ENCODE measurements at regions not wholly inside any gene's neighbourhood (a gene's known extent, or its start where the extent isn't known, plus 50 kb on each side); places are given as distances from the start of the nearest gene placed in this dataset.
"Not testable (repeated sequence)": the region's sequence is repeated elsewhere in the genome, so short reads cannot be mapped to it uniquely, and the experiment has no call there.

DNA sequence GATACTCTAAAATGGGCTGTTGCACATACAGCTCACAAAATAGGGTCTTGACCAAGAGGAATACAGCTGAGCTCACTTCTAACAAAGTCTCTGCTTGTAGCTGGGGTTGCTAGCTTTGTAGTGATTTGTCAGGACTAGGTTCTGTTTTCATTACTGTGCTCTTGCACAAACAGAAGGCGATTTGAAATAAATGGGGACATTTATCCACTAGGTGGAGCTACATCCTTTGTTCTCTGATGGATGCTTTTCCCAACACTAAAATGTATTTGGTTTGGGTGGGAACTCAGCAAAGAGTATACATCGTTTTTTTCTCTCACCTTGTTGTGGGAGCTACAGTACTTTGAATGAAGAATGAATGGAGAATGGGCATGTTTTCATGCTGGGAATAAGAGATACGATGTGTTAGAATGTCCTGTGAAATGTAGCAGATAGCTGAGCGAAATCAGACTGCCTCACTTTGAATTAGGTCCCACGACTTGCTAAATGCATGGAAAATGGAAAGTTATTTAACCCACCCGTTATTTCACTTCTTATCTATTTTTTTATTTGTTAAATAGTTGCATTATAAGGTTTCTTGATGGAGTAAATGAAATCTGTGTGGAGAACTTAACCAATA is 494.7 kb upstream of the MAP3K7 start:
- ATAC-seq (no peak), DNase-seq (ENCODE audit: low spot score) (no peak)
- no peak overlapping the region for H3K27ac Mint-ChIP-seq

DNA sequence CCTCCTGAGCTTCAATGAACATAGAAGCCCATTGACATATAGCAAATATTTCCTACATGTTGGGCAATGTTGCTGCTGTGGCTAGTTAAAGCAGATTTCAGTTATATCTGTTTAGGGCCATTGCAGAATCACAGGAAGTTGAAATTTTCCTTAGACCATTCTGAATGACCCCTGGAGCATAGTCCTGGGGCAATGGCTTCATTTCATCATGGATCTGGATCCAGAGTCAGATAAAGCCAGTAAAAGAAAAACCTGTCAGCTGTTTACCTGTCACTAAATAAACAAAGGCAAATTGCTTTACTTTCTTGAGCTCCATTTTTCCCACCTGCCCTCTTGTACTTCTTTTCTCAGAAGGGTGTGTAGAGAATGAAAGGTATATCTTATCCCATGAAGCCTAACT is 494.0 kb upstream of the MAP3K7 start:
- Mint-ChIP-seq H3K9me3 (no peaks in the 10 kb centered on the region), H3K4me1 (ENCODE audit: low read depth in 2 of 2) (no peaks in the 10 kb centered on the region), H3K36me3 (no peaks in the 10 kb centered on the region), H3K4me3 (no peak overlapping the region), H3K27me3 (no peaks in the 10 kb centered on the region), H3K27ac (no peak overlapping the region)
- DNase-seq (ENCODE audit: low spot score) (no peak), ATAC-seq (no peak)

More for the DNA sequence above, 494.7 kb upstream of the MAP3K7 start:
- H3K9me3 Mint-ChIP-seq: no peaks in the 10 kb centered on the region
- H3K4me3 Mint-ChIP-seq: no peak overlapping the region
- no peaks in the 10 kb centered on the region for H3K27me3 Mint-ChIP-seq
- H3K36me3 Mint-ChIP-seq: no peaks in the 10 kb centered on the region
- no peaks in the 10 kb centered on the region for H3K4me1 Mint-ChIP-seq (ENCODE audit: low read depth in 2 of 2)

DNA sequence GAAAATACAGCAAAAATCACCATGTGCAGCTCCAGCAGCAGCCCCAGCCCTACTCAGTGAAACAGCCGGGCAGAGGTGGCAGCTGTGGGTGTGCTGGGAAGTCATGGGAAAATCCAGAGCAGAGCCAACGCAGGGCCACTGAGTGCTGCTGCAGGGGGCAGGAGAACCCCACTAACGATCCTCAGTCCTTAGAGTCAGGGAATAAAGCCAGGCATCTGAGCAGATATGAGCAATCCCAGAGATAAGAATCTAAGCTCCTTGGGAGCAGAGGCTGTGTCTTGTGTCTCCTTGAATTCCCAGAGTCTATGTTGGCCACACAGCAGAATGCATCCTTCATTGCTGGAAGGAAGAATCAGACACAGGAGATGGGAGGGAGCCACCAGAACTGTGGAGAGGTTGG is 493.1 kb upstream of the MAP3K7 start:
- H3K4me1 Mint-ChIP-seq (ENCODE audit: low read depth in 2 of 2): no peaks in the 10 kb centered on the region
- H3K27me3 Mint-ChIP-seq: no peaks in the 10 kb centered on the region
- no peaks in the 10 kb centered on the region for H3K36me3 Mint-ChIP-seq
- no peak overlapping the region for H3K4me3 Mint-ChIP-seq
- DNase-seq (ENCODE audit: low spot score) (no peak), ATAC-seq (peak in 1 of 2 donors; percentile 24)
- no peak overlapping the region for H3K27ac Mint-ChIP-seq
- H3K9me3 Mint-ChIP-seq: no peaks in the 10 kb centered on the region

DNA sequence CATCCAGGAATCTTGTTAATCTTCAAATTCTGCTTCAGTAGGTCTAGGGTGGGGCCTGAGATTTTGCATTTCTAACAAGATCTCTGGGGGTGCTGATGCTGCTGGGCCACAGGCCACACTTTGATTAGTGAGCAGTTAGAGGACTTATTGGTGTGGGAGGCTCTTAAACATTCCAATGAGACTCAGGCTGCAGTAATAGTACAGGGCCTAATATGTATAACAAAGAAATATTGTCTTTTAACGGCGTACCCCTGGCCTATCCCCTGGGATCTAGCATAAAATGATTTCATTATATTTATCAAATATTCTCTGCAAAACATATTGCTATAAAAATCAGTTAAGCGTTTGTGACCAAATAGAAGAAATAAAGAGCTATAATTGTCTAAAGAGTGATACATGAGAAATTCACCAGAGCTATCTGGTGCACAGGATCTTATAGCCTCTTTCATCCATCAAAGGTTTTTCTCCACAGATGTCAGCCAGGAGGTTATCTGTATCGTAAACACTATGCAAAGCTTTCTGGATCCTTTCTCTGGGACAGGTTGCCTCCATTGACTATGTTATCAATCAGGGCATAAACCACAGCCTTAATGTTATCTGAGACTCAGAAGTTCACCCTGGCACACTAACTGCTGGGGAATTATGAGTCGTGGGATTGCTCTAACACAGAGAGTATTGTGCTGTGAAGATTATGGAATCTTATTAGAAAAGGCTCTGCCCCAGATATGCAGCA is 488.5 kb upstream of the MAP3K7 start:
- H3K4me3 Mint-ChIP-seq: no peak overlapping the region
- H3K9me3 Mint-ChIP-seq: no peaks in the 10 kb centered on the region
- H3K27ac Mint-ChIP-seq: no peak overlapping the region
- H3K27me3 Mint-ChIP-seq: no peaks in the 10 kb centered on the region
- H3K36me3 Mint-ChIP-seq: no peaks in the 10 kb centered on the region
- H3K4me1 Mint-ChIP-seq (ENCODE audit: low read depth in 2 of 2): no peaks in the 10 kb centered on the region
- DNase-seq (ENCODE audit: low spot score) (no peak), ATAC-seq (no peak)

DNA sequence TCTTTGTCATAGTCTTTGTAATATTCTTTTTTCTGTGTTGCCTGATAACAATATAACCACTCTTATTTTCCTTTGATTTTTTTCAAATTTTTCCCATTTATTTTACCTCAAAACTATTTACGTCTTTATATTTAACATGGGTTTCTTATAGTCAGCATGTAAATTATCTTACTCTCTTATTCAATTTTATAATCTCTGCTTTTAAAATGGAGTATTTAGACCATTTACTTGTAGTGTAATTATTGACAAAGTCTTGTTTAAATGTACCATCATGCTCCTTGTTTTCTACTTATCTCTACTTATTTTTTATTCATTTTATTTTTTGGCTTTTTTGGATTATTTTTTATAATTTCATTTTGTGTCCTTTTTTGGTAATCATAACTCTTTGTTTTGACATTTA is 476.5 kb upstream of the MAP3K7 start:
- ATAC-seq: no peak
- no peak for DNase-seq (ENCODE audit: low spot score)
- Mint-ChIP-seq H3K9me3 (peaks cover 6% of the 10 kb centered on the region), H3K27ac (no peak overlapping the region), H3K27me3 (no peaks in the 10 kb centered on the region), H3K4me1 (ENCODE audit: low read depth in 2 of 2) (no peaks in the 10 kb centered on the region), H3K4me3 (no peak overlapping the region), H3K36me3 (no peaks in the 10 kb centered on the region)

DNA sequence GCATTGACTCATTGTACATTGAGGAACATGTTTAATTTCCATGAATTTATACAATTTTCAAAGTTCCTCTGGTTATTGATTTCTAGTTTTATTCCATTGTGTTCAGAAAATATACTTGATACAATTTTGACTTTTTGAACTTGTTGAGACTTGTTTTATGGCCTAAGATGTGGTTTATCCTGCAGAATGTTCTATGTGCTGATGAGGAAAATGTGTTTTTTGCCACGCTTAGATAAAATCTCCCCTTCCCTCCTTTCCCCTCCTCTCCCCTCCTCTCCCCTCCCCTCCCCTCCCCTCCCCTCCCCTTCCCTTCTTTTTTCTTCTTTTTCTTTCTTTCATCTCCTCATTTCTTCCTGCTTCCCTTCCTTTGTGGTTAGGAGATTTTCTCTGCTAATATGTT is 470.8 kb upstream of the MAP3K7 start:
- H3K36me3 Mint-ChIP-seq: no peaks in the 10 kb centered on the region
- H3K4me1 Mint-ChIP-seq (ENCODE audit: low read depth in 2 of 2): no peaks in the 10 kb centered on the region
- H3K27ac Mint-ChIP-seq: no peak overlapping the region
- peaks cover 13% of the 10 kb centered on the region for H3K9me3 Mint-ChIP-seq
- no peak for DNase-seq (ENCODE audit: low spot score)
- no peaks in the 10 kb centered on the region for H3K27me3 Mint-ChIP-seq
- no peak for ATAC-seq
- H3K4me3 Mint-ChIP-seq: no peak overlapping the region

DNA sequence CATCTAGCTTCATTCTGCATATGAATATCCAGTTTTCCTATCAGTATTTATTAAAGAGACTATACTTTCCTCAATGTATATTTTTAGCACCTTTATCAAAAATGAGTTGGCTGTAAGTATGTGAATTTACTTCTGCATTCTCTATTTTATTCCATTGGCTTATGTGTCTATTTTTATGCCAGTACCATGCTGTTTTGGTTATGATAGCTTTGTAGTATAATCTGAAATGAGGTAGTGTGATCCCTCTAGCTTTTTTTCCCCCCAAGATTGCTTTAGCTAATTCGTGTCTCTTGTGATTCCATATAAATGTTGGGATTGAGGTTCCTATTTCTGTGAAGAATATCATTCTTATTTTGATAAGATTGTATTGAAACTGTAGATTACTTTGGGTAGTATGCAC is 469.1 kb upstream of the MAP3K7 start:
- Mint-ChIP-seq H3K9me3 (peaks cover 10% of the 10 kb centered on the region), H3K36me3 (no peaks in the 10 kb centered on the region), H3K4me3 (no peak overlapping the region), H3K27me3 (no peaks in the 10 kb centered on the region), H3K27ac (no peak overlapping the region), H3K4me1 (ENCODE audit: low read depth in 2 of 2) (no peaks in the 10 kb centered on the region)
- ATAC-seq: no peak
- DNase-seq (ENCODE audit: low spot score): no peak

DNA sequence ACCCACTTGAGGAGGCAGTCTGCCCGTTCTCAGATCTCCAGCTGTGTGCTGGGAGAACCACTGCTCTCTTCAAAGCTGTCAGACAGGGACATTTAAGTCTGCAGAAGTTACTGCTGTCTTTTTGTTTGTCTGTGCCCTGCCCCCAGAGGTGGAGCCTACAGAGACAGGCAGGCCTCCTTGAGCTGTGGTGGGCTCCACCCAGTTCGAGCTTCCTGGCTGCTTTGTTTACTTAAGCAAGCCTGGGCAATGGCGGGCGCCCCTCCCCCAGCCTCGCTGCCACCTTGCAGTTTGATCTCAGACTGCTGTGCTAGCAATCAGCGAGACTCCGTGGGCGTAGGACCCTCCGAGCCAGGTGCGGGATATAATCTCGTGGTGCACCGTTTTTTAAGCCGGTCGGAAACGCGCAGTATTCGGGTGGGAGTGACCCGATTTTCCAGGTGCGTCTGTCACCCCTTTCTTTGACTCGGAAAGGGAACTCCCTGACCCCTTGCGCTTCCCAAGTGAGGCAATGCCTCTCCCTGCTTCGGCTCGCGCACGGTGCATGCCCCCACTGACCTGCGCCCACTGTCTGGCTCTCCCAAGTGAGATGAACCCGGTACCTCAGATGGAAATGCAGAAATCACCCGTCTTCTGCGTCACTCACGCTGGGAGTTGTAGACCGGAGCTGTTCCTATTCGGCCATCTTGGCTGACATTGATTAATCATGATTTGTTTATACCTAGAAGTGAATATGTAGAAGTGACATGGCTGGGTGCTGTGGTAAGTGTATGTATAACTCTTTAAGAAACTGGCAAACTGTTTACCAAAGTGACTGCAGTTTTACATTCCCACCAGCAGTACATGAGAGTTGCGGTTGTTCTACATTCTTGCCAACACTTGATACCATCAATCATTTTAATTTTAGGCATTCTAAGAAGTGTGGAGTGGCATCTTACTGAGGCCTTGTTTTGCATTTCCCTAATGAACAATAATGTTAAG is 465.9 kb upstream of the MAP3K7 start:
- not testable (repeated sequence) for H3K27ac Mint-ChIP-seq, ATAC-seq

DNA sequence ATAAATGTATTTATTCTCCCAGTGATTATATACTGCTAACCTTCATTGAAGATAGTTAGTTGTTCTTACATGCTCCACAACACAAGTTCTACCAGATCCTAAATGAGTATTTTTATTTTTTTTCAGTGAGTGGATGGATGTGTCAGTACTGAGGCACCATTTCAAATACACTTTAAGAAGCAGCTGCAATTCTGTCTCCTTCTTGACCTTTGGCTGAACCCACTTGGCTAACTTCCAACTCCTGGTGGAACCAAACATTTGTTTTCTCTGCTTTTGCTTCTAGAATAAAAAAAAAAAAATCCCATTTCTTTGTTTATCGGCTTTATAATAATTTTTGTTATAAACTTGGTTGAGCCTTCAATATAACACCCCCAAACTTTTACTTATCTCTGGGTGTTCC is 458.3 kb upstream of the MAP3K7 start:
- H3K9me3 Mint-ChIP-seq: peaks cover 6% of the 10 kb centered on the region
- H3K27ac Mint-ChIP-seq: no peak overlapping the region
- H3K36me3 Mint-ChIP-seq: peaks cover 5% of the 10 kb centered on the region
- no peaks in the 10 kb centered on the region for H3K4me1 Mint-ChIP-seq (ENCODE audit: low read depth in 2 of 2)
- no peak overlapping the region for H3K4me3 Mint-ChIP-seq
- no peak for ATAC-seq
- no peak for DNase-seq (ENCODE audit: low spot score)
- H3K27me3 Mint-ChIP-seq: no peaks in the 10 kb centered on the region

More for the DNA sequence above, 465.9 kb upstream of the MAP3K7 start:
- not testable (repeated sequence) for H3K4me3 Mint-ChIP-seq; H3K36me3 Mint-ChIP-seq; DNase-seq (ENCODE audit: low spot score); H3K27me3 Mint-ChIP-seq; H3K4me1 Mint-ChIP-seq (ENCODE audit: low read depth in 2 of 2)
- H3K9me3 Mint-ChIP-seq: peaks cover 12% of the 10 kb centered on the region

DNA sequence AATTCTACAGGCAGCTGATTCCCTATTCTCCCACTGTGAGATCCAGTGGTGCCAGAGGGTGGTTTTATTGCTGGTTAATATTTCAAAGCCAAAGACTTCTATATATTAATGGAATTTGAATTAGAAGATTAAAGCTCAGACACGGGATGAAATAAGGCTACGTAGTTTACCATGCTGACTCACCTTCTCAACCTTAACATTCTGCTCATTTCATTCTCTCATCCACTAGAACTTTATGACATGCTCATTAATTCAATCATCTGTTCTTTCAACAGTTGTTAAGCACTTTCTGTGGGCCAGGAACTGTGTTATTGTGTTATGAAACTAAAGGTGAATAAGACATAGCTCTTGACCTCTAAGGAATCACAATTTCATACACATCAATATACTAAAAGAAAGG is 456.9 kb upstream of the MAP3K7 start:
- ATAC-seq (no peak), DNase-seq (ENCODE audit: low spot score) (no peak)
- H3K27ac Mint-ChIP-seq: no peak overlapping the region
- H3K27me3 Mint-ChIP-seq: no peaks in the 10 kb centered on the region
- no peaks in the 10 kb centered on the region for H3K4me1 Mint-ChIP-seq (ENCODE audit: low read depth in 2 of 2)
- H3K36me3 Mint-ChIP-seq: peaks cover 5% of the 10 kb centered on the region
- H3K9me3 Mint-ChIP-seq: peaks cover 6% of the 10 kb centered on the region
- H3K4me3 Mint-ChIP-seq: no peak overlapping the region

DNA sequence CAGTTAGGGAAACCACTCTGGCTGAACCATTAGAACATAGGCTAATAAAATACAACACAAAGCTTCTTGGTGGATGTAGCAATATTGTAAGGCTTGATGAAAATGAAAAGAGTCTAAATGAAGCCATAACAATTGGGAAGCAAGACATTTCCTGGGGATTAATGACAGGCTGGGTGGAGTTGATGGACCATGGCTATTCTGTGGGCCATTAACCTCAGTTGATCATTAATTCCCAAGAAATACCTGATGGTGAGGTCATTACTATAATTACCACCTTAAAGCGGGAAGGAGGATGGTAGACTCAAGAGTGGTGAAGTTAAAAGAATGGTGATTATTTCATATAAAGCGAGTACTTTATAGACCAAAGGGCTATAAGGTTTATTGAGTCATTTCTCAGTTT is 455.8 kb upstream of the MAP3K7 start:
- Mint-ChIP-seq H3K9me3 (peaks cover 6% of the 10 kb centered on the region), H3K27me3 (no peaks in the 10 kb centered on the region), H3K27ac (no peak overlapping the region), H3K4me1 (ENCODE audit: low read depth in 2 of 2) (no peaks in the 10 kb centered on the region), H3K36me3 (peaks cover 5% of the 10 kb centered on the region), H3K4me3 (no peak overlapping the region)
- ATAC-seq (no peak), DNase-seq (ENCODE audit: low spot score) (no peak)

DNA sequence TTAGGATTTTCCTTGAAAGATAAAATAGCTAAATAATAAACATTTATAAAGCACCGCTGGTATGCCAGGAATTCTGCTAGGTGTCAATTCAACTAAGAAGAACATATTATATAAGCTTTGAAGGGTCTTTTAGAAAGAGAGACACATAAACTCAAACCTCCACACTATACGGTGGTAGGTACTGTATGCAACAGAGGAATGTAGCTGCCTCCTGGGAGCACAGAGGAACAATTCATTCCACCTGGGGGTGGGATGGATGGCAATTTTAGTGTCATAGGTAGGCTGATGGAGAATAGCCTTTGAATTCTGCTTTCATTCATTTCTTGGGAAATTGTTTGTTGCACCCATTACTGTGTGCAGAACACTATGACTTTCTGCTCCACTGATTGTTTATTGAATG is 447.1 kb upstream of the MAP3K7 start:
- H3K27ac Mint-ChIP-seq: no peak overlapping the region
- H3K9me3 Mint-ChIP-seq: peaks cover 3% of the 10 kb centered on the region
- H3K4me3 Mint-ChIP-seq: no peak overlapping the region
- no peaks in the 10 kb centered on the region for H3K36me3 Mint-ChIP-seq
- DNase-seq (ENCODE audit: low spot score) (no peak), ATAC-seq (no peak)
- no peaks in the 10 kb centered on the region for H3K4me1 Mint-ChIP-seq (ENCODE audit: low read depth in 2 of 2)
- H3K27me3 Mint-ChIP-seq: no peaks in the 10 kb centered on the region

DNA sequence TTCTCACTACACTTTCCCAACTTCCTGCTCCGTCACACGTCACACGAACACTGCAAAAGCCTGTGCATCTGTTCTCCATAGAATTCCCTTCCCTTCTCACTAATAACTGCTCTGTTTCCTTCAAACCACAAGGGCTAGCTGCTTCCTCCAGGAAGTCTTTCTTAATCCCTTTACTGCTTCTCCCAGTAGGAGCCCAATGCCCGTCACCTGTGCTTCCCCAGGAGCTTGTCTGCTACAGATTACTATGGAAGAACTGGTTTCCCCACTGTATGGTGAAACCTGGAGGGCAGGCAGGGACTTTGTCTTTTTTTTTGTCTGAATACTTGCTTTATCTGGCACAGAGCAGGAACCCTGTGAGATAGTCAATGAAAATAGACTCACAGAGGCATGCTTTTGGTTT is 444.7 kb upstream of the MAP3K7 start:
- Mint-ChIP-seq H3K4me3 (no peak overlapping the region), H3K9me3 (peaks cover 3% of the 10 kb centered on the region), H3K36me3 (no peaks in the 10 kb centered on the region), H3K27ac (no peak overlapping the region), H3K4me1 (ENCODE audit: low read depth in 2 of 2) (no peaks in the 10 kb centered on the region), H3K27me3 (peaks cover 0 to 5% of the 10 kb centered on the region in 2 donors)
- DNase-seq (ENCODE audit: low spot score): no peak
- ATAC-seq: no peak

DNA sequence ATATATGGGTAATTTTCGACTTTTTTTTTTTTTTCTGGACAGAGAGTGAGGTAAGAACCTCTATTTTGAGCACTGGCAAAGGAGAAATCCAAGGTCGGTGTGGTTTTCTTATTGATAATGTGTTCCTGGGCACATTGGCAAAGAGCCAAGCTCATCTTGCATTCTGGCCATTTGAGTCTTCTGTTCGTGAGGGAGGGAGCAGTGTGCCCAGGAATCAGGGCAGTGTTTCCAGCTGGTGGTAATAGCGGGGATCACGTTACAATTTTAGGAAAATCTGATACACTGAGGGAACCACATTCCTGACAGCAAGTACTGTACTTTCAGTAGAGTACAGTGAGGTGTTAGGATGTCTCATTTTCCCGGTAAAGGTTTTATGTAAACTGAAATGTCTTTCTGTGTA is 442.3 kb upstream of the MAP3K7 start:
- Mint-ChIP-seq H3K4me1 (ENCODE audit: low read depth in 2 of 2) (no peaks in the 10 kb centered on the region), H3K4me3 (no peak overlapping the region), H3K27me3 (peaks cover 0 to 6% of the 10 kb centered on the region in 2 donors), H3K27ac (no peak overlapping the region), H3K36me3 (no peaks in the 10 kb centered on the region), H3K9me3 (no peaks in the 10 kb centered on the region)
- DNase-seq (ENCODE audit: low spot score) (no peak), ATAC-seq (no peak)

Measured in natural killer cell treated with Interleukin-12 subunit alpha and Interleukin-12 subunit beta and Interleukin-15 and Interleukin-18, amount 100 ng/mL, for 72 hours (primary cell).